ENCODE measurements at regions not wholly inside any gene's neighbourhood (a gene's known extent, or its start where the extent isn't known, plus 50 kb on each side); places are given as distances from the start of the nearest gene placed in this dataset.

GRCh38 chr3:35565048-35565447 is 74.3 kb upstream of the ARPP21 start:
- H3K36me3 ChIP-seq (ENCODE audit: insufficient read depth, low read length): no peaks in the 10 kb centered on the region
- H3K27me3 ChIP-seq (ENCODE audit: insufficient read depth, low read length): no peaks in the 10 kb centered on the region
- no peaks in the 10 kb centered on the region for H3K4me1 ChIP-seq (ENCODE audit: insufficient read depth, low read length)
- no peak overlapping the region for H3K4me3 ChIP-seq (ENCODE audit: low read length)
- no peak overlapping the region for H2AFZ ChIP-seq (ENCODE audit: low read depth, low read length)
- H3K9me3 ChIP-seq (ENCODE audit: low read length): no peaks in the 10 kb centered on the region

Measured in neuron (in vitro differentiated cells).